GM18867 (cell line): ENCODE measurements at regions not wholly inside any gene's neighbourhood (a gene's known extent, or its start where the extent isn't known, plus 50 kb on each side); places are given as distances from the start of the nearest gene placed in this dataset.

ENCODE experiments used
- ATAC-seq: cut with Tn5 transposase; IDR thresholded peaks from one replicate; pipeline ENCODE4 v1.9.1; 2021; ENCODE audit warnings: mild to moderate bottlenecking, moderate library complexity; ENCODE audit not compliant: unreplicated experiment

DNA sequence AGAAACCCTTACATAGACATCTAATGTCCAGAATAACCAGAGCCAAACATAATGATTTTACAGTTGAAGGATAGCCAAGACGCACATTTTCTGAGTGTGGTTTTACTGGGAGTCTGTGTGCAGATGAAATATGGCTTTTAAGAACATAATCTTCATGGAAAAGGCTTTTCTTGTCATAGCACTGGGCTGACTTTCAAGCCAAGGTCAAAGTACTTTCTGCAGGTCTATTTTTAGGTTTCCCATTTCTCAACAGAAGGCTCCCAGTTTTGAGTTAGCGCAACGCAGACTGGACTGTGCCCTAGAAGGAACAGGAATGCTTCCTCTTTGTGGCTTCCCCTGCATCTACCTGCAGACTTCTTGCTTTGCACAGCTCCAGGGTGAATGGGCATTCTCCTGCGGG, 92.3 kb upstream of the UPP2 start:
- ATAC-seq = no peak

DNA sequence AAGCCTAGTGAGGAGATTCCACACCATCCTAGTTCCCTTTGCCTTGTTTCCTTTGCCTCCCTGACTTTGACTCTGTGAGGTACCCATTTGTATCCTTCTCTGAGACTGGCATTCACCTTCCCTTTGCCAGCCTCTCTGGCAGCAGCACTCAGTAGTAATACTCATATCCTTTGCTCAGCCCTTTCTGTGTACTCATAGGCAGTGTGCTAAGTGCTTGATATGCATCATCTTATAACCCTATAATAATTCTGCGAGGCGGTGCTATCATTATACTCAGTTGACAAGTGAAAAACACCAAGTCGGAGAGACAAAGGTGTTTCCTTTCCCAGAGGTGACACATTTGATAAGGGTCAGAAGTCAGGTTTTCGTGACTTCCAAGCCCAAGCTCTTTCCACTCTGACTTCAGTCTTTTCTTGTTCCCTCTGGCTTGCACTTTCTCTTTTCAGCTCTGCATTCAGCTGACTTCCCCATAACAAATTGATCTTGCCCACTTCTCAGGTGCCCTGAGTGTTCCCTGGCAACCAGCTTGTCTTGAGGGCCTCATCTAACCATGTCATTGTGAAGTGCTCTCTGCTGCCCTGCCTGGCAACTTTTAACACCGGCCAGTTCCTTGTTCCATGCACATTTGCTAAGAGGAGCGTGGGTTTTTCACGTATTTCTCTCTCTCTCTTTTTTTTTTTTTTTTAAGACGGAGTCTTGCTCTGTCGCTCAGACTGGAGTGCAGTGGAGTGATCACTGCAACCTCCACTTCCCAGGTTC, 94.5 kb upstream of the UPP2 start:
- peak; percentile 70 for ATAC-seq

DNA sequence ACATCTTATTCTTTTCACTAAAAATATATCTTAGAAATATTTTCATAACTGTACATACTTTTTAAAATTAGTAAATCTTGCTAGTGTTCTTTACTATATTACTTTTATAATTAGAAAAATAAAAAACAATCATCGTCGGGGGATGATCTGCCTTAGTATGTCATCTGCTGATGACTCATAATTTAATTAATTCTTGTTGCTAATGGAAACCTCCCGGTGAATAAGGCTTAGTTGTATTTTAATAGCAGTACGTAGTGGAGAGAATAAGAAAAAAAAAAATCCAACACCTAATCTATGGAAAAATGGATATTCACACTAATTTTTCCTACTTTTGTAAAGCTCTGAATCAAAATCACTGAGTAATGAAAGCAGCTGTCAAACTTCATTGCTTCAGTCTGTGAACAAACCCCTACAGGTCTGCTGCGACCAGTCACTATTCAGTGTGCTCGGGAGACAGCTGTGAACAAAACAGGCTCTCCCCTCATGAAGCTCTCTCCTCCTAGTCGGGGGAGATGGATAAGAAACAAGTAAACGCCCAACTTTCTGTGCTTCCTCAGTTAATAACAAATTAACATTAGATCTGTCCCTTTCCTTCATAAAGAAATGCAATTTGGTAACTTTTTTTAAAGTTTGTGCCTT, 97.4 kb upstream of the UPP2 start:
- ATAC-seq = no peak

DNA sequence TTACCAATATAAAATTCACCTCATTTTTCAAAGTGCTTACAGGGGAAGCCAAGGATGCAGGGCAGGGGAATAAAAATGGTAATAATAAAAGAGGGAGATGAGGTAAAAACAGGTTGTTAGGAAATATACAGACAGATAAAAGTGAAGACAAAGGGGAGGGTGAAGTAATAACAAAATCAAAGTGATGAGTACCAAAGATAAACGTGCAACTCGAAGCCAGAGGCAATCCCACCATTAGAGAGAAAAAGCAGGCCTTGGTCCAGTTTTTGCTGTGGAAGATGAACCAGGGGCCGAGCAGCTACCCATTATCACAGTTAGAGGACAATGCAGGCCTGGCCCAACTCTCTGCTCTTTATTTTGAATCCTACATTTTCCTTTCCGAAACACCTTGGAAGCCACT, 99.6 kb upstream of the UPP2 start:
- ATAC-seq = no peak

DNA sequence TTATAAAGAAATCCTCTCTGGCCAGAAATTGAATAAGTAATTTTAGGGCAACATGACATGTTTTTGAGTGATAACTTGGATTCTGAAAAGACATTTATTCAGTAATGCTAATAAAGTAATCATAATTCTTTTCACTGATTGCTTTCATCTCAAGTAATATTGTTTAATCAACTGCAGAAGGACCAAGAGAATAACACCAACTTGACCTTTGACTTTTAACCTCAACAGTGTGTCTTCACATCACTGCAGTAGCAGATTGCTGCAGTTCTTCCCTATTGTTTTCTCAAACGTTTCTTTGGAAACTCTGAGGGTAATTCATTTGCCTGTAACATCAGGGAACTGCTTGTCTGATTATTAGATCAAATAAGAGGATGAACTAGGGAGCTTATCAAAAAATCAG, 104.9 kb upstream of the UPP2 start:
- ATAC-seq = no peak

DNA sequence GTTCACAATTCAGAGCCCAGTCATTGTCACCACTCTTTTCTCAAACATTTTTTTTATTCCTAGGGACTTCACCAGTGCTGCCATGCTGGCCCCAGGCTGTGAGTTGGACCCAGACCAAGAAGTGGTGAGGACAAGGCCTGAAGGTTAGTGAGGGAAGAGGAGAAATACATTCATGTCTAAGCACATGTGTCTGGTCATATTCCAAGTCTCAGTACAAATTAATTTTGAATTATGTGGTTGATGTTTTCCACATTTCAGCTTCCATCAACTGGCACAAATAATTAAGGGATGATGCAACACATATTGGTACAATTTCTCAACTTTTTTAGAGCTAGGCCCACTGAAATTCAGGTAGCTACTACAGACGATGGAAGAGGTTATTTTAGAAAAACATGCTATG, 106.6 kb upstream of the UPP2 start:
- no peak for ATAC-seq

DNA sequence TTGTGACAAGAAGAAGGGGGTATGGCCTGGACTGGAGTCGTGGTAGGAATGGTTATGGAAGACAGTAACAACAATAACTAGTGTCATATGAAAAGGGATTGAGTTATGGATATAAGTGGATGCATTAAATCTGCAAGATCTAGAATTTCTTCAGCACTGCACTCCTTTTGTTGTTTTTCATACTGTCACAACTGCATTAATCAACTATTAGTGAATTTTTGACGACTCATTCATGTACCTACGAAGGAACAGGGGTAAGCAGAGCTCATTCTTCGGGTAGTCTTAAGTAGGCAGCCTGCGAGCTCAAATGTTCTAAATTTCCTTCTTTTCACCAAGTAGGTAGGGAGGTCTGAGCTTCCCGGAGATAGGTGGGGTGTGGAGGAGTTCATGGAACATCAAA, 109.7 kb upstream of the UPP2 start:
- ATAC-seq = no peak

DNA sequence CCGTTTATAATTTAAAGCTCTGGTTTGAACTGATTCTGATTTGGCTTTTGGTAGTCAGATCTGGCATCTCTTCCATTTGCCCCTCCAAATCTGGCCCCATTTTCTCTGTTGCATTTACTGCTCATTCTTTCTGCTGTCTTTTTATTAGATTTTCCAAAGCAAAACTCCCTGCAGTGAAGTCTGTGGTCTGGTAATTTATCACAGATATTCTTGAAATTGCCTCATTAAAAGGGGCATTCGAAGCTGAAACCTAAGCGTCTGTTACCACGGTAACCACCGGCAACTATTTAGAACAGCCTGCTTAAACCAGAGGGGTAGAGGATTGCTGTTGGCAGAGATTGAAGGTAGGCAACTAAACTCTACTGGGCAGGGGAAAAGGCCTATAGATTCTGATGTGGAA, 111.5 kb upstream of the UPP2 start:
- no peak for ATAC-seq

DNA sequence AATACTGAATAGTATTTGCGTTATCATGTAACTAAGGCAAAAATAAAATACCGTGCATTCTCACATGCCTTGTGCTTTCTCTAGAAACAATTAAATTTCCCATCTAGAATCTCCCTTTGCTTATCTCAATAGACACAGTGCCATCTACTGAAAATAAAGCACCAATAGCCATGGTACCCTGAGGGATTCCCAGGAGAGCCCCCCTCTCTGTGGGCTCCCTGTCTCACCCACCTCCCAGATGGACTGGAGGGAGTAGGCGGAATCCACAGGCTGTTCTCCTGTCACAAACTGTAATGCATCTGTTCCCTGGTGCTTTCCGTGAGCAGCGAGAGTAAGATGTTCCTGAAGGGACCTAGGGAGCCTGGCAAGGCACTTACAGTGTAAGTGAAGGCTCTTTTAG, 112.4 kb upstream of the UPP2 start:
- ATAC-seq = no peak

DNA sequence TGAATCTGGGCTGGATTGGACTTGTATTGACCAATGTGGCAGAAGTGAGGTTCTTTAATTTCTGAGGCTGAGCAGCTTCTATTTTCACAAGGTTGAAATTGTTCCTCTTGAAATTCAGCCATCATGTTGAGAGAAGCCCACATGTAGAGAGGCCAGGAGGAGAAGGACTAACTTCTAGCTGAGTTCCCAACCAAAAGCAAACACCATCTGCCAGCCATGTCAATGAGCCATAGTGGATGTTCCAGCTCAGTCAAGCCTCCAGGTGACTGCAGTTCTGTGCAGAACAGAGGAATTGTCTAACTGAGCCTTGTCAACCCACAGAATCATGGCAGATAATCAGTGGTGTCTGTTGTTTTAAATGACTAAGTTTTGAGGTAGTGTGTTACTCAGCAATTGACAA, 110.6 kb upstream of the ACVR1 start:
- ATAC-seq = no peak

DNA sequence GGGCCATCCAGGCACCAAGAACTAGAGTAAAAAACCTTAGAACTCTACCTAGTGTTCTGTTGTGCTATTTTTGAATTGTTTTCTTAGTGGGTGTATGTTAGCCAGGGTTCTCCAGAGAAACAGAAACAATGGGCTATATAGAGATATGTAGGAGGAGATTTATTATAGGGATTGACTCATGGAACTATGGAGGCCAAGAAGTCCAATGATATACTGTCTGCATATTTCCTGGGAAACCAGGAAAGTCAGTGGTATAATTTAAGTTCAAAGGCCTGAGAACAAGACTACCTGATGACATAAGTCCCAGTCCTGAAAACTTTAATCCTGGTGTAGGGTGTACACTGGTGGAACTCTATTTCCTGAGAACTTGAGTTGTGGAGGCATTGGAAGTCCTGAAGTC, 108.7 kb upstream of the ACVR1 start:
- no peak for ATAC-seq

DNA sequence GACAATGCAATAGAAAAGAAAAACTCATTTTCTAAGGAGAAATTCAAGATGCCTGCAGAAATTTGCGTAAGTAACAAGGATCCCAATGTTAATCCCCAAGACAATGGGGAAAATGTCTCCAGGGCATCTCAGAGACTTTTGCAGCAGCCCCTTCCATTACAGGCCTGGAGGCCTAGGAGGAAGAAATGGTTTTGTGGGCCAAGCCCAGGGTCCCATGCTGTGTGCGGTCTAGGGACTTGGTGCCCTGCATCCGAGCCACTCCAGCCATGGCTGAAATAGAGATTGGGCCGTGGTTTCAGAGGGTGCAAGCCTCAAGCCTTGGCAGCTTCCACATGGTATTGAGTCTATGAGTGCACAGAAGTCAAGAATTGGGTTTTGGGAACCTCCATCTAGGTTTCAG, 103.9 kb upstream of the ACVR1 start:
- ATAC-seq = no peak

DNA sequence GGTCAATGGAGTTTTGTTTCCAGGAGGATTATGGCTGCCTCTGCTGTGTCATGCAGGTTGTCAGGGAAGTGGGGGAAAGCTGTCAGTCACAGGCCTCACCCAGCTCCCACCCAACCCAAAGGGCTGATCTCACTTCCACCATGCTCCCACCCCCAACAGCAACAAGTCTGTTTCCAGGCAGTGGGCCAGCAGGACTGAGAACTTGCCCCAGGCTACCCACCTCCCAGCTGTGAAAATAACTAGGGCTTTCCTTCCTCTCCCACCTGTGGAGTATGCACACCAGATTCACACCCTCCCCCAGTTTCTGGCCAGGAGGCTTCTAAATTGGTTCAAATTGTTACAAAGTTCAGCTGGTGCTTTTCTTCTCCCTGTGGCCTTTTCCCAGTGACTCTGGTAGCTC, 95.6 kb upstream of the ACVR1 start:
- ATAC-seq = no peak

DNA sequence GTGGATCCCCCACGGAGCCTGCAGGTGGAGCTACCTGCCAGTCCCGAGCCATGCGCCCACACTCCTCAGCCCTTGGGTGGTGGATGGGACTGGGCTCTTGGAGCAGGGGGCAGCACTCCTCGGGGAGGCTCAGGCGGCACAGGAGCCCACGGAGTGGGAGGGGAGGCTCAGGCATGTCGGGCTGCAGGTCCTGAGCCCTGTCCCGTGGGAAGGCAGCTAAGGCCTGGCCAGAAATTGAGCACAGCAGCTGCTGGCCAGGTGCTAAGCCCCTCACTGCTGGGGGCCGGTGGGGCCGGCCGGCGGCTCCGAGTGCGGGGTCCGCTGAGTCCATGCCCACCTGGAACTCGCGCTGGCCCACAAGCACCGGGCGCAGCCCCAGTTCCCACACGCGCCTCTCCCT, 91.7 kb upstream of the ACVR1 start:
- no peak for ATAC-seq

DNA sequence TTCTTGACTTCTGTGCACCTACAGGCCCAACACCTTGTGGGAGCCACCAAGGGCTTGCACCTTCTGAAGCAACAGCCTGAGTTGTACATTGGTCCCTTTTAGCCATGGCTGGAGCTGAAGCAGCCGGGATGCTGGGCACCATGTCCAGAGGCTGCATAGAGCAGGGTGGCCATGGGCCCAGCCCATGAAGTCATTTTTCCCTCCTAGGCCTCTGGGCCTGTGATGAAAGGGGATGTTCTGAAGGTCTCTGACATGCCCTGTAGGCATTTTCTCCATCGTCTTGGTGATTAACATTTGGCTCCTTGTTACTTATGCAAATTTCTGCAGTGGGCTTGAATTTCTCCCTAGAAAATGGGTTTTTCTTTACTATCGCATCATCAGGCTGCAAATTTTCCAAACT, 83.1 kb upstream of the ACVR1 start:
- no peak for ATAC-seq

DNA sequence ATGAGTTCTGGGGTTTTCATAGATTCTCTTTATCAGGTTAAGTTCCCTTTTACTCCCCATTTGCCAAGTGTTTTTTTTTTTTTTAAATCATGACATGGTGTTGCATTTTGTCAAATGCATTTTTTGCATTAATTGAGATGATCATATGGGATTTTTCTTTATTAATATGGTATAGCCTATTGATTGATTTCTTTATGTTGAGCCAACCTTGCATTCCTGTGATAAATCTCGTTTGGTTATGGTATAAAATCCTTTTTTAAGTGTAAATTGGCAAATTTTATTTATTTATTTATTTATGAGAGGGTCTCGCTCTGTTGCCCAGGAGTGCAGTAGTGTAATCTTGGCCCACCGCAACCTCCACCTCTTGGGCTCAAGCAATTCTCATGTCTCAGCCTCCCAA, 81.5 kb upstream of the ACVR1 start:
- no peak for ATAC-seq

DNA sequence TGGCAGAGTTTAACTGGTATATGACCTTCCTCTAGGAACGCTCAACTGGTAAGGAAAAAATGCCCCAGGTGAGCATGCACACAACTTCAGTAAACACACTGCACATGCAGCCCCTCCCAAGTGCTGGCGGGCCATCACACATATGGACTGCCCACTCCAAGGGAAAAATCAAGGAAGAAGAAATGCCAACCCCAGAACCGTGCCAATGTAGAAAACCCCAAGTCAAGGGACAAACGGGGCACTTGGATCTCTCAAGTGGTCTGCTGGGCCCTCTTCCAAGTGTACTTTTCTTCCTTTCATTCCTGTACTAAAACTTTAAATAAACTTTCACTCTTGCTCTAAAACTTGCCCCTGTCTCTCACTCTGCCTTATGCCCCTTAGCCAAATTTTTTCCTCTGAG, 76.4 kb upstream of the ACVR1 start:
- no peak for ATAC-seq

DNA sequence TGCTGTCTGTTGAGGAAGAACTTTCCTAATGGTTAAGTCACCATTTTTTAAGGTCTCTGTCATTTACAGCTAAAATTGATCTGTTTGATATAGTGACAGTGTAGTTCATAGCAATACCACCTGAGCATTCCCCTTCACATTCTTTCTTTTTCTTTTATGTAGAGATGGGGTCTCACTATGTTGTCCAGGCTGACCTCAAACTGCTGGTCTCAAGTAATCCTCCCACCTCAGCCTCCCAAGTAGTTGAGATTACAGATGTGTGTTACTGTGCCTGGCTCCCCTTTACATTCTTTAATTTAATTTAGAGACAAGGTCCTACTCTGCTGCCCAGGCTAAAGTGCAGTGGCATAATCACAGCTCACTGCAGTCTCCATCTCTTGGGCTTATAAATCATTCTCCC, 72.7 kb upstream of the ACVR1 start:
- ATAC-seq = no peak

DNA sequence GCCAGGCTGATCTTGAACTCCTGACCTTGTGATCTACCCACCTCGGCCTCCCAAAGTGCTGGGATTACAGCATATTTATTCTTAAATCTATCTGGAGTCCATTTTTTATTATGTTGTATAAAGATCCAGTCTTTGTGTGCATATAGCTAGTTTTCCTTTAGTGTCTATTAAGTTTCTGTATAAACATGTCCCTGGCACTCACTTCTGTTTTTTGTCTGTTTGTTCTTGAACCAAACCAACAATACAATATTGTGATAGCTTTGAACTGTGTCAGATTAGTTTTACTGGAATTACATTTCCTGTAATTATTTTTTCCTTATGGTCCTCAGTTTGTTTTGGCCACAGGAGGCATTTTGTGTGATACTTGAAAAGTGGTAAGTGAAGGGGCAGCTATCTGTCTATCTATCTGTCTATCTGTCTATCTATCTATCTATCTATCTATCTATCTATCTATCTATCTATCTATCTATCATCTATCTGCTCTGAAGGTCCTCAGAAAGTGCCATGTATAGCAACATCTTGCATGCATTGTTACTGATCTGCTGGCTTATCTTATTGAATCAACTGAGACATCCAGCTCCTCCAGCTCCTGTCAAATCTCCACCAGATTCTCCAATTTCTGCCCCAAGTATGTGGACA, 70.9 kb upstream of the ACVR1 start:
- ATAC-seq = no peak

DNA sequence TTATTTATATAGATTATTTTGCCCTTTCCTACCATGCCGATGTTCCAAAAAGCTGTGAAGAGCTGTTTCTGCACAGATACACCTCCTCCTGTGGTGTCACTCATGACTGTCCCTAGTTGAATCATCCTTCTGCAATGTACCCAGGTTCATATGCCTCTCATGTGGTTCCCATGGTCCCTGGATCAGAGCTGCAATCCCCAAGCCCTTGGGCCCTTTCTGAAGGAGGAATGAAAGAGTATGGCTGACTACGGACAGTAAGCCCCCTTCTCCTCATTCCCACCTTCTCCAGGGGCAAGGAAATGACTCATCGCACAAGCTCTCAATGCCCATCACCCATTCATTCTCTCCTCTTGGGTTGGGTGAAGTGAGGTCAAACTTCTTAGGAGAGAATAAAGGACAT, 63.9 kb upstream of the ACVR1 start:
- ATAC-seq = no peak

DNA sequence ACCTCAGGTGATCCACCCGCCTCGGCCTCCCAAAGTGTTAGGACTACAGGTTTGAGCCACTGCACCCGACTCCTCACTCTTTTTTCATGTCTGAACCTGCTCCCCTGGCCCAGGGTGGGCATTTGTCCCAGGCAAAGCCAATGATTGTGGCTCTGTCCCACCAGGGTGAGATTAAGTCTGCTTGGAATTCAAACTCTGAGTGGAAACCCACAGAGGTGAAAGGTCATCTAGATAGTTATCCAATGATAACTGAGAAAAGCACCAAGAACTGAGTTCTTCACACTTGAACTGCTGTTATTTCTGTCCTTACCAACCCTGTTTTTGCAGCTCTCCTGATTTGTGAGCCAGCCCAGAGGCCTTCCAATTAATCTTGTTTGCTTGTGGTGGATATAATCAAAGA, 62.4 kb upstream of the ACVR1 start:
- no peak for ATAC-seq

DNA sequence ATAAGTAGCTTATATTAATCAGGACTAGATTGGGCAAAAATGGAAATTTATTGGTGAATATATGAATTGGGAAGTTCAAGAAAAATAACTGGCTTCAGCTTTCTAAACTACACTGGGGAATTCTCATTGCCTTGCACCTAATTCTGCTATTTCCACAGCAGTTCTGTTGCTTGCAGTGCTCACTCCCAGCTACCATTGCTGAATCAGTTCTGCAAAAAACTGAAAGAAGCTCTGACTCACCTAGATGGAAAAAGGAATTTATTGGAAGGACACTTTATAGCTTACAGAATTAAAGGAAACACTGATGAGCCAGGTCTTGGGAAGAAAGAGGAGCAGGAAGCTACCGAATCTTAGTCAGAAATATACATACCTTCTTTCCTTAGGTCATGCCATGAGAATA, 60.3 kb upstream of the ACVR1 start:
- ATAC-seq = no peak
